Pancreas (tissue), 10 donors: ENCODE measurements at regions not wholly inside any gene's neighbourhood (a gene's known extent, or its start where the extent isn't known, plus 50 kb on each side); places are given as distances from the start of the nearest gene placed in this dataset.

Experiments used
- ATAC-seq, 4 donors: fragments of 200-7000 bp; cut with Tn5 transposase; one replicate each; pipeline versions ENCODE4 v1.8.0 to v1.9.1; 2020; ENCODE audit warnings: mild to moderate bottlenecking in 4 of 4, moderate library complexity in 4 of 4
- DNase-seq, 6 donors: peaks; one replicate each; pipeline ENCODE4 v3.0.0-alpha.2; 2020
- FAIRE-seq: peaks from 2 replicates; lab custom pipeline; 2012; peaks lifted over from hg19 to GRCh38; lab: Jason Lieb, UNC
- H3K27ac ChIP-seq, 4 donors: fragments of 200-600 bp; sonication (generic); 1 replicate in 3 of 4; 2 replicates in 1 of 4; pipeline versions ENCODE4 v1.5.0 to v1.8.0; 2020
- H3K27me3 ChIP-seq, 4 donors: fragments of 200-600 bp; one replicate each; pipeline ENCODE4 v1.8.0; 2021
- H3K36me3 ChIP-seq, 3 donors: fragments of 200-600 bp; sonication (generic) in 1 of 3; one replicate each; pipeline versions ENCODE4 v1.5.0 to v1.8.0; 2020 to 2021
- H3K4me1 ChIP-seq, 3 donors: fragments of 200-600 bp; one replicate each; pipeline ENCODE4 v1.8.0; 2021
- H3K4me3 ChIP-seq, 4 donors: fragments of 200-600 bp; sonication (generic) in 2 of 4; one replicate each; pipeline versions ENCODE4 v1.5.0 to v1.8.0; 2020 to 2021
- H3K9me3 ChIP-seq, 4 donors: fragments of 200-600 bp; one replicate each; pipeline ENCODE4 v1.8.0; 2021
- WGBS, 2 donors: extraction: QIAGEN DNeasy Blood & Tissue Kit; methylation state at CpG; one replicate each; pipeline ENCODE4 v1.1.7; 2013; 5-methylcytosine and 5-hydroxymethylcytosine counted together
- intact Hi-C, 3 donors: fragments of 100-400 bp; cut with DNase I; formaldehyde crosslinking; loops; one replicate each; pipeline versions ENCODE4 v1.11.1 to v1.14.2; 2022
- TF ChIP-seq, protein P1 (sequence below), 4 donors: fragments of 200-600 bp; sonication (generic) in 3 of 4; IDR thresholded peaks; one replicate each; pipeline versions ENCODE4 v1.5.0 to v1.8.0; 2021; ENCODE audit warnings: antibody characterized with exemption in 4 of 4
- donor health status: healthy with polysubstance abuse.
- donor health status: DM: no; HTN: no; CAD: no; lungs with moderate emphysema.
- donor health status: DM: no; HTN: no; CAD: no.
- donor health status: control.
- donor health status: control.
- donor health status: Bipolar disorder and iron deficiency.
- donor health status: DM: yes; HTN: yes; CAD: no.
- donor health status: DM: no; HTN: no; CAD: no.
- donor health status: DM: no; HTN: no; CAD: no.
- donor health status: DM: yes; HTN: yes; CAD: no.

DNA sequence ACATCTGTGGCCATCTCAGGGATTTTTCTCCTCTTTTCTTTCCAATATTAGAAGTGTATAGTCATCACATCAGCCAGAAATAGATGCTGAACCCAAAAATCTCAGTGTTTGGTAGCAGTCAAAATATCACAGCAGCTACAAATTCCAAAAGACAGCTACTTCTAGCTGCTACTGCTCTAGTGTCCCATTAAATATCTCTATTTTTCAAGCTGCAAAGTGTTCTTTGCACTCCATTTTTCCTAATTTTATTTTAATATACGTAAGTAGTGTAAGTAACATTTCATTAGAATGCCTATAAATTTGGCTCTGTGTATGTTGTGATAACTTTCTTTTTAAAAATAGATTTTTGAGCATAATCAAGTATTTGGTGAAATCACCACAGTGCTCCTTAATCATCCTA is 967.3 kb downstream of the BCL11A start:
- TF ChIP-seq, protein P1, sequence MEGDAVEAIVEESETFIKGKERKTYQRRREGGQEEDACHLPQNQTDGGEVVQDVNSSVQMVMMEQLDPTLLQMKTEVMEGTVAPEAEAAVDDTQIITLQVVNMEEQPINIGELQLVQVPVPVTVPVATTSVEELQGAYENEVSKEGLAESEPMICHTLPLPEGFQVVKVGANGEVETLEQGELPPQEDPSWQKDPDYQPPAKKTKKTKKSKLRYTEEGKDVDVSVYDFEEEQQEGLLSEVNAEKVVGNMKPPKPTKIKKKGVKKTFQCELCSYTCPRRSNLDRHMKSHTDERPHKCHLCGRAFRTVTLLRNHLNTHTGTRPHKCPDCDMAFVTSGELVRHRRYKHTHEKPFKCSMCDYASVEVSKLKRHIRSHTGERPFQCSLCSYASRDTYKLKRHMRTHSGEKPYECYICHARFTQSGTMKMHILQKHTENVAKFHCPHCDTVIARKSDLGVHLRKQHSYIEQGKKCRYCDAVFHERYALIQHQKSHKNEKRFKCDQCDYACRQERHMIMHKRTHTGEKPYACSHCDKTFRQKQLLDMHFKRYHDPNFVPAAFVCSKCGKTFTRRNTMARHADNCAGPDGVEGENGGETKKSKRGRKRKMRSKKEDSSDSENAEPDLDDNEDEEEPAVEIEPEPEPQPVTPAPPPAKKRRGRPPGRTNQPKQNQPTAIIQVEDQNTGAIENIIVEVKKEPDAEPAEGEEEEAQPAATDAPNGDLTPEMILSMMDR (IDR thresholded peaks at IDR 0.05) = no peak
- DNase-seq (no peak), ATAC-seq (no peak), FAIRE-seq (no peak)
- H3K4me3 ChIP-seq = no peak overlapping the region
- 94% methylated on average over 1 of the region's 1 CpG for WGBS, 2 donors
- intact Hi-C loops = no loop called here
- no peaks in the 10 kb centered on the region for H3K4me1 ChIP-seq
- H3K27ac ChIP-seq = no peak overlapping the region
- no peaks in the 10 kb centered on the region for H3K27me3 ChIP-seq
- no peaks in the 10 kb centered on the region for H3K36me3 ChIP-seq
- H3K9me3 ChIP-seq = no peaks in the 10 kb centered on the region

DNA sequence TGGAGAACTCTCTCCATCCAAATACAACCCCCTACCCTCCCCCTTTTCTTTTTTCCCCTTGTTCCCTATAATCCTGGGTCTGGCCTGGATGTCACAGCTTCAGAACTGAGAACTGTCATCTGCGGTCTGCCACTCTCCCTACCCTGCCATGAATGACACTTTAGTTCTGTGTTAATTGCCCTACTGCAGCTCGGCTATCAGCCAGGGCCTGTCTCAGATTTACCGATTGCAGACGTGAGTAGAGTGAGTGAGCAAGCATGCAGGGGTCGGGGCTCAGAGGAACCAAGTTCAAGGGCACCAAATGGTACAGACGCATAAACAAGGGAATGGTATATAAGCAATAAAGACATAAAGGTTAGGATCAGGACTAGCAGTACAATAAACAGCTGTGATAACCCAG is 967.8 kb downstream of the BCL11A start:
- H3K27me3 ChIP-seq = no peaks in the 10 kb centered on the region
- H3K9me3 ChIP-seq = no peaks in the 10 kb centered on the region
- H3K27ac ChIP-seq = no peak overlapping the region
- ATAC-seq (no peak), DNase-seq (no peak), FAIRE-seq (no peak)
- TF ChIP-seq, protein P1 (IDR thresholded peaks at IDR 0.05) = no peak
- no peaks in the 10 kb centered on the region for H3K4me1 ChIP-seq
- no peaks in the 10 kb centered on the region for H3K36me3 ChIP-seq
- intact Hi-C loops = no loop called here
- WGBS, 2 donors = 41 to 46% methylated on average over 6 of the region's 6 CpGs
- no peak overlapping the region for H3K4me3 ChIP-seq

DNA sequence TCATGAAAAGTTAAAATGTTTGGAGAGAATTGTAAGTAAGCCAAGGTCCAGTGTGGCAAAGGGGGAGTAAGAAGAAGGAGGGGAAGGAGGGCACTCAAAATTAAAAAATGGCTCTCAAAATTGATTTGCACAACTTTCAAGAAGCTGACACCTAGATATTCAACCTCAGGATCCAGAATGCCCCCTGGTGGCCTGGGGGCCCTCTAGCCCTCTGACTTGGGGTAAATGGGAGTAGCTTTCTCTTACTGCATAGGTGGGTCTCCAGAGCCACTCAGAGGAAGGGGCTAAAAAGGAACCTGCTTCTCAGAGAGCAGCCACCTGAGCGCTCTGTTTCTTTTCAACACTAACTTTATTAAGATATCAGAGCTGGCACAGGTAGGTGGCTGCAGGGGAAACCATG is 968.5 kb downstream of the BCL11A start:
- TF ChIP-seq, protein P1 (IDR thresholded peaks at IDR 0.05) = no peak
- H3K36me3 ChIP-seq = no peaks in the 10 kb centered on the region
- ATAC-seq (no peak), DNase-seq (no peak), FAIRE-seq (no peak)
- no peaks in the 10 kb centered on the region for H3K4me1 ChIP-seq
- H3K9me3 ChIP-seq = no peaks in the 10 kb centered on the region
- no peak overlapping the region for H3K27ac ChIP-seq
- H3K27me3 ChIP-seq = no peaks in the 10 kb centered on the region
- intact Hi-C loops = no loop called here
- WGBS, 2 donors = 96 to 98% methylated on average over 1 of the region's 1 CpG
- H3K4me3 ChIP-seq = no peak overlapping the region

DNA sequence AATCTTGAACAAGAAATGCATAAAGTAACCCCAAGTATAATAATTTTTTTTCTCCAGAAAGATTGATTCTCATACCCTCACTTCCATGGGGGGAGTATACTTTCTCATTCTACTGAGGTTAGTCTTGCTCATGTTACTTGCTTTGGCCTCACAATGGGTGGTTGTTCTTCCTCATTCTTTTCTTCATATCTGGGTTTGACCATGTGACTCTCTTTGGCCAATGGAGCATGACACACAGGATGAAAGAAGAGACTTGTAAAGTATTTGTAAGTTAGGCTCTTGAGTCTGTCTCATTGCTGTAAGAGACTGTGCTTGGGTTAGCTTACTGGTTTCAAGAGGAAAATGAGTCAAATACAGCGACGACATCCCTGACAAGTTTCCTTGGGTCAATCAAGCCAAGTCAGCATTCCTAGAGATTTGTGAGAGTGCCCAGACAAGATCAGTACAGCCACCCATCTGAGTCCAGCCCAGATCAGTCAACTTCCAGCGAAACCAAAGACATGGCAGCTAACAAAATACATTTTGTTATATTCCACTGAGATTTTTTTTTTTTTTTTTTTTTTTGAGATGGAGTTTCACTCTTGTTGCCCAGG is 970.2 kb downstream of the BCL11A start:
- Histone ChIP-seq H3K4me3 (no peak overlapping the region), H3K27ac (no peak overlapping the region), H3K4me1 (no peaks in the 10 kb centered on the region), H3K27me3 (no peaks in the 10 kb centered on the region), H3K36me3 (no peaks in the 10 kb centered on the region), H3K9me3 (no peaks in the 10 kb centered on the region)
- ATAC-seq (no peak), DNase-seq (no peak), FAIRE-seq (no peak)
- 95 to 99% methylated on average over 3 of the region's 3 CpGs for WGBS, 2 donors
- TF ChIP-seq, protein P1 (IDR thresholded peaks at IDR 0.05) = no peak
- intact Hi-C loops = no loop called here

DNA sequence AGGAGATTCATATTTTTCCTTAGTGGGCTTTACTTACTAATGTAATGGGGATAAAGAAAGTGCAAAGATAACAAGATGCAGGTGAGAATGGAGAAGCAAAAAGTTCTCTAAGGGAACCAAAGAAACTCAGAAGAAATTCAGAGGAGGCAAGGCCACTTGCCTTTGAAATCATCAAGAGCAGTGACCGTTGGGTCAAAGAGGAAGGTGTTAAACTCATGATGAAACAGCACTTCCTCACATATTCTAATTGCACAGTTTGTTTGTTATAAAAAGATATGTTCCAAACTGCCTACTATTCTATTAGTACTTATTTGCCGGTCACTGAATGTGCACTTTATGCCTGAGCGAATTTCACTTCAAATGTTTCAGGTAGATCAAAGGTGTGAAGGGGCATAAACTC is 975.1 kb downstream of the BCL11A start:
- H3K9me3 ChIP-seq = no peaks in the 10 kb centered on the region
- WGBS, 2 donors = 84 to 88% methylated on average over 3 of the region's 3 CpGs
- no peak for FAIRE-seq
- H3K27ac ChIP-seq = no peak overlapping the region
- H3K27me3 ChIP-seq = no peaks in the 10 kb centered on the region
- no peaks in the 10 kb centered on the region for H3K36me3 ChIP-seq
- DNase-seq = no peak
- no peak overlapping the region for H3K4me3 ChIP-seq
- TF ChIP-seq, protein P1 (IDR thresholded peaks at IDR 0.05) = no peak
- ATAC-seq = no peak
- intact Hi-C loops = no loop called here
- H3K4me1 ChIP-seq = no peaks in the 10 kb centered on the region
